Activated naive CD8-positive, alpha-beta T cell treated with anti-CD3 and anti-CD28 coated beads, Interleukin-2, amount 10 ng/mL, durations not matched to agents 7 days and 5 days (primary cell): ENCODE measurements at regions not wholly inside any gene's neighbourhood (a gene's known extent, or its start where the extent isn't known, plus 50 kb on each side); places are given as distances from the start of the nearest gene placed in this dataset.
"Not testable (repeated sequence)": the region's sequence is repeated elsewhere in the genome, so short reads cannot be mapped to it uniquely, and the experiment has no call there.

Experiments used
- ATAC-seq: fragments of 150-1000 bp; cut with Tn5 transposase; one replicate; pipeline ENCODE4 v1.10.0; 2021; ENCODE audit warnings: low read depth, moderate library complexity
- POLR2A ChIA-PET: fragments of 350-600 bp; sonication (Branson Sonifier 250); formaldehyde crosslinking; loops from one replicate; lab custom pipeline; 2021; ENCODE audit warnings: antibody characterized with exemption; lab: Charles Lee
- DNase-seq: peaks from one replicate; pipeline ENCODE4 v3.0.0; 2021
- H3K27ac Mint-ChIP-seq: one replicate; pipeline ENCODE4 v1.8.0; 2022; ENCODE audit warnings: mild to moderate bottlenecking, mixed read lengths
- H3K27me3 Mint-ChIP-seq: one replicate; pipeline ENCODE4 v1.8.0; 2022; ENCODE audit warnings: mild to moderate bottlenecking, moderate library complexity, mixed read lengths
- H3K36me3 Mint-ChIP-seq: one replicate; pipeline ENCODE4 v1.8.0; 2021; ENCODE audit warnings: mild to moderate bottlenecking, mixed read lengths
- H3K4me1 Mint-ChIP-seq: one replicate; pipeline ENCODE4 v1.8.0; 2021; ENCODE audit warnings: mixed read lengths
- H3K4me3 Mint-ChIP-seq: one replicate; pipeline ENCODE4 v1.8.0; 2022; ENCODE audit warnings: mild to moderate bottlenecking, moderate library complexity, mixed read lengths
- H3K9me3 Mint-ChIP-seq: one replicate; pipeline ENCODE4 v1.8.0; 2021; ENCODE audit warnings: mixed read lengths

DNA sequence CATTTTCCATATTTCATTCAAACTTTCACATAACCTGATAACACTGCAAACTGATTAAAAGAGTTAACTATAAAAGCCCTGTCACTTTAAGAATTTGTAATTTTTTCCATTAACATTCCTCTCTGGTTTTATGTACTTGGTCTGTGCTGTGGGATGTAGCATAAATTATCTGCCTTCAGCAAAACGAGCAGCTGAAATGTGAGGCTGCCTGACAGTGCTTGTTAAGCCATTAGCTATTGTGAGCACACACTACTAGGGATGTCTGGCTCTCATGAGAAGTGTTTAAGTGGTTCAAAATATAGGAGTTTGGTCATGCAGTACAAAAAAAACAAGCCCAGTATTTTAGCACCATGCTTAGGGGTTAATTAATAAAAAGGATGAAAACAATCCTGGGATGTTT, 63.0 kb downstream of the HOXA1 start:
- DNase-seq = no peak
- no peak for ATAC-seq
- Mint-ChIP-seq H3K27me3 (peaks cover under 1% of the 10 kb centered on the region), H3K9me3 (no peaks in the 10 kb centered on the region), H3K4me1 (peaks cover 11% of the 10 kb centered on the region), H3K4me3 (no peak overlapping the region), H3K36me3 (peaks cover 10% of the 10 kb centered on the region), H3K27ac (no peak overlapping the region)
- POLR2A ChIA-PET = interaction anchor here (2.0 kb wide), 1 partner anchor 64 kb away, joined by 6 read pairs; no protein-coding TSS in a partner anchor

DNA sequence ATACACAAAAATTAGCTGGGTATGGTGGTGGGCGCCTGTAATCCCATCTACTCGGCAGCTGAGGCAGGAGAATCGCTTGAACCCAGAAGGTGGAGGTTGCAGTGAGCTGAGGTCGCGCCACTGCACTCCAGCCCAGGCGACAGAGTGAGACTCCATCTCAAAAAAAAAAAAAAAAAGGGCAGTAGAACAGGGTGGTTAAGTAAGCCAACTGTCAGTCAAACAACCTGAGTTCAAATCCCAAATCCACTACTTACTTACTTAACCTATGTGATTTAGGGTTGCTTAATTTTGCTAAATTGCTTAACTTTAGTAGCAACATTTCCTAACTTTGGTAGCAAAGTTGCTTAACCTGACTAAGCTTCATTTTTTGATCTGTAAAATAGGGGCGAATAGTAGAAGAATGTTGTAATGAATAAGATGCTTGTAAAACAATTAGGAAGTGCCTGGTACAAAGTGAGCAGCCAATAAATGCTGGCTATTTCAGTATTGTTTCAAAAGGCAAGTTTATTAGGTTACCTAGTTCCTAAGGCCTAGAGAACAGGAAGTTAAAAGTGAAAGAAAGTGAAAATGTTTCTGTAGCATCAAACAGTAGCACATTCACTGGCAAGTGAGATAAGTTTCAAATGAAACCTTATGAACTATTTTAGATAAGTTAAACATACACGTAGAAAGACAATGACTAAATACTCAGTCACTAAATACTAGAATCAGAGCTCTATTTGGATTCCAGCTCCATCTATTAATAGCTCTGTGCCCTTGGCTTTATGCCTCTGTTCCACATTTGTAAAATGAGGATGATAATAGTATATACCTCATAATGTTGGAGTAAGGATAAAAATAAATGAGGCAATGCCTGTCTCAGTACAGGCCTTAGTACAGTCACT, 64.3 kb downstream of the HOXA1 start:
- DNase-seq (no peak), ATAC-seq (peak; percentile 75)
- H3K9me3 Mint-ChIP-seq = no peaks in the 10 kb centered on the region
- H3K4me3 Mint-ChIP-seq = peak overlapping the region; percentile 63
- no peaks in the 10 kb centered on the region for H3K27me3 Mint-ChIP-seq
- peaks cover 10% of the 10 kb centered on the region for H3K36me3 Mint-ChIP-seq
- POLR2A ChIA-PET = interaction anchor here (2.0 kb wide), 1 partner anchor 65 kb away, joined by 6 read pairs; no protein-coding TSS in a partner anchor
- peaks cover 11% of the 10 kb centered on the region for H3K4me1 Mint-ChIP-seq
- H3K27ac Mint-ChIP-seq = peak overlapping the region; percentile 86

DNA sequence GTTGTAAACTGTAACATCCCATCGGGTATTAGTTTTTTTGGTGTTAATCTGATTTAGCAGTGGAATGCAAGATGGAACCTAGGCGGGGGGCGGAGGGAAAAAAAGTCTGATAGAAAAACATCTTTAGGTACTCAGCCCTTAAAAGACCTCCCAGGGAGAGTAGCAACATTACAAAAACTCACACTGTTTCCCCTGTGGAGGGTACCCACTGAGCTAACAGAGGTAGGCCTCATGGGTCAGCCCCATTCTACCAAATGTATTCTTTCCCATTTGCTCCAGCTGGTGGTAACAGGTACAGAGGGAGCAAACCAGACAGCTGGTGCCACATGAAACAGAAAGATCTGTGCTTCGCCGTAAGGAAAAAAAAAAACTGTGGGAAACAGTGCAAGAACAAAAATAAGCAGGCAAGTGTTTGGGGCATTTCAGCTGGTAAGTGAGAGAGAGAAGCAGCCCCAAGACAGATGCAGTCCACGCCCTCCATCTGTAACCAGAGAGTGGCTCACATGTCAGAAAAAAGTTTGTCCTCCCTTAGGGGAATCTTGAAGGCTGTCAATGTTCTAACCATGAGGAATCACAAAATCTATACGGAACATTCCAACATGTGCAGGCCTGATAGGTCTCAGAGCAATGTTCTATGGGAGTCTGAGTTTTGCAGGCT, 65.3 kb downstream of the HOXA1 start:
- Mint-ChIP-seq H3K4me1 (peaks cover 11% of the 10 kb centered on the region), H3K4me3 (no peak overlapping the region)

DNA sequence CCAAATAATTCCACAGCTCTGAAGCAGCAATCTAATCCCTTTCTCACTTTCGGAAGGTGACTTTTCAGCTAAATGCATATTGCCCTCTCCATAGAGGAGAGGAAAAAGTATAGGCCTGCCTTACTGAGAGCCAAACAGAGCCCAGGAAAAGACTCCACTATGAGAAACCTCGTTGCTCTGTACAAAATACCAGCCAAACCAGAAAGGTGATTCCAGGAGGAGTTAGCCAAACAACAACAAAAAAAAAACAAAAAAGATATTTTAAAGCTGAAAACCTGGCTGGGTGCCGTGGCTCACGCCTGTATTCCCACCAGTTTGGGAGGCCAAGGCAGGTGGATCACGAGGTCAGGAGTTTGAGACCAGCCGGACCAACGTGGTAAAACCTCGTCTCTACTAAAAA, 70.5 kb downstream of the HOXA1 start:
- no peaks in the 10 kb centered on the region for H3K36me3 Mint-ChIP-seq
- no peak overlapping the region for H3K4me3 Mint-ChIP-seq
- no peaks in the 10 kb centered on the region for H3K4me1 Mint-ChIP-seq
- no peaks in the 10 kb centered on the region for H3K9me3 Mint-ChIP-seq
- no peak overlapping the region for H3K27ac Mint-ChIP-seq
- H3K27me3 Mint-ChIP-seq = peaks cover 3% of the 10 kb centered on the region
- no peak for DNase-seq
- no peak for ATAC-seq
- POLR2A ChIA-PET = no interaction called here

More for the DNA sequence above, 65.3 kb downstream of the HOXA1 start:
- no peaks in the 10 kb centered on the region for H3K27me3 Mint-ChIP-seq
- H3K36me3 Mint-ChIP-seq = peaks cover 10% of the 10 kb centered on the region
- DNase-seq = no peak
- peak overlapping the region; percentile 70 for H3K27ac Mint-ChIP-seq
- H3K9me3 Mint-ChIP-seq = no peaks in the 10 kb centered on the region
- POLR2A ChIA-PET = interaction anchor here (0.6 to 2.0 kb wide), 2 partner anchors 66 to 740 kb away, joined by 3 to 6 read pairs; no protein-coding TSS in a partner anchor
- no peak for ATAC-seq

DNA sequence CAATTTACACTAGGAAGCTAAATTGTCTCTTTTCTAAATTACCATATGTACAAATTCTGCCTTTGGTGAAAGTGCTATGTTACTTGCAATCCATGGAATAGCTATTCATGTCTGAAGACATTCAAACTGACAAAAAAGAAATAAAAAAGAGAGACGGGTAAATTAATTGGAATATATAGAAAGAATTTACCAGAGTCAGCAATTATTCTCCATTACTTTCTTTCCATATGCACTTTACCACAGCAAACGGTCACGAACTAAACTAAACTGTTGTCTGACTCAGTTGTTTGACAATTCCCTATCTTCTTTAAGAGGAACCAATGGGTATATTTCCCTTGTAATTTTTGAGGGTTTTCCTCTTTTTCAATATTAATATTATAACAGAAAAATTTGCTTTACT, 85.7 kb downstream of the HOXA1 start:
- Mint-ChIP-seq H3K4me1 (no peaks in the 10 kb centered on the region), H3K9me3 (peaks cover 5% of the 10 kb centered on the region), H3K27me3 (peaks cover 5% of the 10 kb centered on the region), H3K27ac (no peak overlapping the region), H3K36me3 (peaks cover 1% of the 10 kb centered on the region), H3K4me3 (no peak overlapping the region)
- DNase-seq (no peak), ATAC-seq (no peak)
- POLR2A ChIA-PET = no interaction called here

DNA sequence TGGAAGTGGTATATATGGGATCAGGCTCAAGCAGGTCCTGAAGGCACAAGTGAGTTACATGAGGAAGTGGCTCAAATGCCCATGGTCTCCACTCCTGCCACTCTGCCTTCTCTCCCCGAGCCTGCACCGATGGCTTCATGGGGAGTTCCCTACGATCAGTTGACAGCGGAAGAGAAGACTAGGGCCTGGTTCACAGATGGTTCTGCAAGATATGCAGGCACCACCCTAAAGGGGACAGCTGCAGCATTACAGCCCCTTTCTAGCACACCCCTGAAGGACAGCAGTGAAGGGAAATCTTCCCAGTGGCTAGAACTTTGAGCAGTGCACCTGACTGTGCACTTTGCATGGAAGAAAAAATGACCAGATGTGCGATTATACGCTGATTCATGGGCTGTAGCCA, 95.3 kb downstream of the HOXA1 start:
- no peaks in the 10 kb centered on the region for H3K36me3 Mint-ChIP-seq
- no peaks in the 10 kb centered on the region for H3K9me3 Mint-ChIP-seq
- H3K4me1 Mint-ChIP-seq = no peaks in the 10 kb centered on the region
- DNase-seq (no peak), ATAC-seq (no peak)
- POLR2A ChIA-PET = no interaction called here
- peaks cover 2% of the 10 kb centered on the region for H3K27me3 Mint-ChIP-seq
- no peak overlapping the region for H3K27ac Mint-ChIP-seq
- H3K4me3 Mint-ChIP-seq = no peak overlapping the region

DNA sequence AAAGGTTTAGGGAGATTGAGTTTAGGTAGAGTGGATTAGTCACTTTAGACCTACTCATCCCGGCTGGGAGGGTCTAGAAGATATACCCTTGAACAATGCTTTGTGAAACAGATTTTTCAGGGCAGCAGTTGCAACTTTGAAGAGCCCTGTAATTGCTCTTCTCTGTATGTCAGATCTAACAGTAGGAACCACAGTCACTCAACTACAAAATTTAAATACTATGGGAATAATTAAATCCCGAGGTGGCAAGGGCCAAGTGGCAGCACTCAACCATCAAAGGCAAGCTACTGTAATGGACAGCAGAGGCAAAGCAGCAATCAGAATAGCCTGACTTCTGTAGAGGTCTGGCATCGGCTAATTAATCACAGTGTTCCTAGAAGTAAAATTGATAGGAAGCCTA, 97.5 kb downstream of the HOXA1 start:
- DNase-seq, H3K9me3 Mint-ChIP-seq, H3K27me3 Mint-ChIP-seq, ATAC-seq, POLR2A ChIA-PET, H3K27ac Mint-ChIP-seq, H3K4me1 Mint-ChIP-seq, H3K4me3 Mint-ChIP-seq, H3K36me3 Mint-ChIP-seq: not testable (repeated sequence)

DNA sequence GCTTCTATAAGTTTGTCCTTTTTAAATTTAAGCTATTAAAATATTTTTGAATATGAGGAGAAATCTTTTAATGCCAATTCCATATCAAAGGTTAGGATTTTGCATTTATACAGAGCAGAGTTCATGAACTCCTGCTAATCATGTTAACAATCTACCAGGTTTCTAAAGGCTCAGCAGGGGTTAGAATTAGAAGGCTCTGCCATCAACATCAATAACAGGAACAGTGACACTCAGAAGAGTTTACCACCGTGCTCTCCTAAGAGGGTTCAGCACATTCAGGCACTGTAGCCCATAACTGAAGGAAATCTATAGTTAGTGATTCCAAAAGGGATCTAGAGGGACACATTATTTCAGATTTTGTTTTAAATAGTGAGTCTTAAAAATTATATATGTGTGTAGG, 100.1 kb downstream of the HOXA1 start:
- Mint-ChIP-seq H3K27ac (no peak overlapping the region), H3K27me3 (peaks cover 8% of the 10 kb centered on the region), H3K4me1 (no peaks in the 10 kb centered on the region), H3K4me3 (no peak overlapping the region), H3K36me3 (no peaks in the 10 kb centered on the region), H3K9me3 (no peaks in the 10 kb centered on the region)
- POLR2A ChIA-PET = no interaction called here
- ATAC-seq (no peak), DNase-seq (no peak)

DNA sequence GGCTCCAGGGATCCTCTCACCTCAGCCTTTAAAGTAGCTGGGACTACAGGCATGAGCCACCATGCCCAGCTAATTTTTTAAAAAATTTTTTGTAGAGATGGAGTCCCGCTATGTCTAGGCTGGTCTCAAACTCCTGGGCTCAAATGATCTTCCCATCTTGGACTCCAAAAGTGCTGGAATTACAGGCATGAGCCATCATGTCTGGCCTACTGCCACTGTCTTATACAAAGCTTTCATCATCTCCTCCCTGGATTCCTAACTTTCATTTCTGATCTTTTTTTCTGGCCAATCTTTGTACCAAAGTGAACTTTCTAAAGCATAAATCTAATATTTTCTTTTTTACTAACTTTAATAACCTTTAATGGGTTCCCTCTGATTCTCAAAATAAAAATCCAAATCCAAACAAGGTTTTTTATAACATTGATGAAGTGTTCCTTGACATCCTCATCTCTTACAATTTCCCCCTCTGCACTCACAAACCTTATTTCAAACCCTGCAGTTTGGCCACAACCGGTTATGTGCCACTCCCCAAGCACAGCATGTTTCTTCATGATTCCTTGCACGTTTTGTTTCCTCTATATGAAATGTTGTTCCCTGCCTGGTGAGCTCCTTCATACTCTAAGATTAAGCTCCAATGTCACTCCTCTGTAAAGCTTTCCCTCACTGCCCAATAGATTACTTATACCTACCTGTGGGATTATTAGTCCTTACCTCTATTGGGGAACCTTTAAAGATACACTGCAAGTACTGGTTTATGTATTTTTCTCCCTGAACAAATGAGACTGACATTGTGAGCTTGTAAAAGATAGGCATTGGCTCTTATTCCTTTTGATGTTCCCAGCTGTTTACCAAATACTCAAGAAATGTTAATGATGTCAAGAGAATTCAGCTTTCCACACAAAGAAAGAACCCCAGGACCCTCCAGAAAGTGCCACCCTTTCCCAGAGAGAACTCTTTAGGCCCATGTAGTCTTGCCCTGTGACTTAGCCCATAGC, 101.7 kb downstream of the HOXA1 start:
- Mint-ChIP-seq H3K9me3 (no peaks in the 10 kb centered on the region), H3K36me3 (no peaks in the 10 kb centered on the region), H3K4me3 (no peak overlapping the region), H3K4me1 (no peaks in the 10 kb centered on the region), H3K27me3 (peaks cover 8% of the 10 kb centered on the region), H3K27ac (no peak overlapping the region)
- no peak for DNase-seq
- POLR2A ChIA-PET = no interaction called here
- no peak for ATAC-seq

DNA sequence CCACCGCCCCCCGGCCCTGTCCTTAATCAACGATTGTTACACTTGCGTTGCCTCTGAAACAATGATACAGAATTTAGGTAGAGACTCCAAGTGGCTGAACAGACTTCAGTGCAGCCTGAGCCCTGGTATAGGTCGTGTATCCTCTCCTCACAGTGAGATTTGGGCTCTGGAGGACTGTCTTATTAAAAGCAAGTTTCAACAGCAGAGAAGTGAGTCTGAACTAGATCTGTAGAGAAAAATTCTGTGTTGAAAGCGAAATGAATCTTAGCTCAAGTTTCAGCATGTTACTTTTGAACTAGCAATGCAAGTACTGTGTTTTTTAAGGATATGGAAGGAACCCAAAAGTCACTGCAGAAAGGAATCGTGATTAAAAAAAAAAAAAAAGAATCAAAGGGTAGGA, 103.1 kb downstream of the HOXA1 start:
- peaks cover 11% of the 10 kb centered on the region for H3K27me3 Mint-ChIP-seq
- ATAC-seq (no peak), DNase-seq (no peak)
- no peaks in the 10 kb centered on the region for H3K4me1 Mint-ChIP-seq
- H3K27ac Mint-ChIP-seq = no peak overlapping the region
- H3K36me3 Mint-ChIP-seq = no peaks in the 10 kb centered on the region
- POLR2A ChIA-PET = interaction anchor here (0.7 kb wide), 1 partner anchor 73 kb away, joined by 4 read pairs; no protein-coding TSS in a partner anchor
- no peak overlapping the region for H3K4me3 Mint-ChIP-seq
- no peaks in the 10 kb centered on the region for H3K9me3 Mint-ChIP-seq

DNA sequence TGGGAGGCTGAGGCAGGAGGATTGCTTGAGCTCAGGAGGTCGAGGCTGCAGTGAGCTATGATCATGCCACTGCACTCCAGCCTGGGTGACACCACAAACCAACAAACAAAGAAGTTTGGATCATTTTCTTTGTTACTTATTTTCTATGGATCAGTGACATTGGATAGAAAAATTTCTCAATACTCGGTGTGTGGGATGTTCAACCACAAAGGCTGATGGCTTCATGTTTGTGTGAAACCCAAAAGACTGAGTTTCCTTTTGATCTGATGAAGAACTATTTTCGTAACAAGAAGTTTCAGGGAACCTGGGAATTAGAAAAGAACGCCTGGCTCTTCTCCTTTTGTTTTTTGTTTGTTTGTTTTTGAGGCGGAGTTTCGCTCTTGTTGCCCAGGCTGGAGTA, 104.0 kb downstream of the HOXA1 start:
- DNase-seq = no peak
- Mint-ChIP-seq H3K27me3 (peaks cover 12% of the 10 kb centered on the region), H3K9me3 (no peaks in the 10 kb centered on the region), H3K27ac (no peak overlapping the region), H3K4me1 (no peaks in the 10 kb centered on the region), H3K4me3 (no peak overlapping the region), H3K36me3 (no peaks in the 10 kb centered on the region)
- ATAC-seq = no peak
- POLR2A ChIA-PET = no interaction called here

DNA sequence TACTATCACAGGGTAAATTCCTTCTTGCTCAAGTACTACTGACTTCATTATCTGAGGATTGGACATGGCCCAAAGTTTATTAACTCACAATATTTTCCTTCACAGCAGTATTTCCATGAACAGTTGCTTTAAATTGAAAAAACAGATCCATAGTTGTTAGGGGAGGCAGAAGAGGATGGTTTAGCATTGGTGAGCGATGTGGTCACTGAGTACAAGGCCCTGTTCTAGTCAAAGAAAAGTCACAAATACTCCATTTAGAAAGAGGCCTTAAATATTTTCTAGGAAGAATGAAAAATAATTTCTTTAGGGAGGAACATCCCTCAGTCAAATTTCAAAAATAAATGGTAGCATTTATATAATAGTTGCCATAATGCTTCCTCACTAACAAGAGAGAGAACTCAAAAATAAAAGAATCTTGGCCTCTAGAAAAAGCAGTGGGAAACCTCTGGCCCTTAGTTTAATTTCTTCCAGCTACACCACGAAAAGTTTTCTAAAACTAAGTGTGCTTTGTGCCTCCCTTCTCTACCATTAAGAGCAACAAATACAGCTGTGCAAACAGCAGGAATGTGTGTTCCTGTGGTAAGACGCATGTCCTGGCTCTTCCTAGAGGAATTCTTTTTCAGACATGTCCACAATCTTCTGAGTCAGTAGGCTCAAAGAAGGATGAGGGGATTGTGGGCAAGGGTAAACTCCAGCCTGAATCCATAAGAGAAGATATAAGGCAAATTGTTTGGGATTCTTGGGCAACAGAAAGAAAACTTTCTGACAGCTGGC, 105.7 kb downstream of the HOXA1 start:
- H3K4me3 Mint-ChIP-seq = no peak overlapping the region
- ATAC-seq = no peak
- no peak for DNase-seq
- H3K27me3 Mint-ChIP-seq = peaks cover 8% of the 10 kb centered on the region
- POLR2A ChIA-PET = no interaction called here
- H3K36me3 Mint-ChIP-seq = no peaks in the 10 kb centered on the region
- H3K9me3 Mint-ChIP-seq = no peaks in the 10 kb centered on the region
- no peaks in the 10 kb centered on the region for H3K4me1 Mint-ChIP-seq
- no peak overlapping the region for H3K27ac Mint-ChIP-seq
